ENCODE measurements at regions not wholly inside any gene's neighbourhood (a gene's known extent, or its start where the extent isn't known, plus 50 kb on each side); places are given as distances from the start of the nearest gene placed in this dataset.

GRCh38 chr3:18806633-18807032 is 341.7 kb upstream of the KCNH8 start:
- TF ChIP-seq CTCF (IDR thresholded peaks at IDR 0.05): no peak
- TF ChIP-seq EP300 (IDR thresholded peaks at IDR 0.05): no peak

Data from suprapubic skin (tissue), 3 donors.